Mucosa of rectum (tissue), 2 donors: ENCODE measurements at regions not wholly inside any gene's neighbourhood (a gene's known extent, or its start where the extent isn't known, plus 50 kb on each side); places are given as distances from the start of the nearest gene placed in this dataset.

Source experiments
- H3K27ac ChIP-seq, 2 donors: one replicate each; pipeline ENCODE4 v1.7.0; 2013; ENCODE audit warnings: inconsistent platforms in 2 of 2, low read depth in 2 of 2, low read length in 2 of 2
- H3K27me3 ChIP-seq, 2 donors: one replicate each; pipeline ENCODE4 v1.7.0; 2013; ENCODE audit warnings: low read length in 2 of 2; ENCODE audit not compliant: control insufficient read depth in 2 of 2, insufficient read depth in 2 of 2
- H3K36me3 ChIP-seq, 2 donors: one replicate each; pipeline ENCODE4 v1.7.0; 2013; ENCODE audit warnings: low read length in 2 of 2; ENCODE audit not compliant: control insufficient read depth in 2 of 2, insufficient read depth in 2 of 2
- H3K4me1 ChIP-seq, 2 donors: one replicate each; pipeline ENCODE4 v1.7.0; 2013; ENCODE audit warnings: low read length in 2 of 2, mild to moderate bottlenecking in 1 of 2; ENCODE audit not compliant: control insufficient read depth in 2 of 2, insufficient read depth in 2 of 2
- H3K4me3 ChIP-seq, 2 donors: one replicate each; pipeline ENCODE4 v1.7.0; 2013; ENCODE audit warnings: low read length in 2 of 2
- H3K9ac ChIP-seq, 2 donors: one replicate each; pipeline ENCODE4 v1.7.0; 2013; ENCODE audit warnings: low read length in 2 of 2, low read depth in 1 of 2, mild to moderate bottlenecking in 1 of 2
- H3K9me3 ChIP-seq, 2 donors: one replicate each; pipeline ENCODE4 v1.7.0; 2013; ENCODE audit warnings: low read length in 2 of 2; ENCODE audit not compliant: control insufficient read depth in 2 of 2
- donor health status: healthy.
- donor health status: Normal muscosa, but diverticular disease.

- no peaks in the 10 kb centered on the region for H3K36me3 ChIP-seq
- H3K27me3 ChIP-seq, result no peaks in the 10 kb centered on the region
- H3K4me1 ChIP-seq, result no peaks in the 10 kb centered on the region
- H3K9me3 ChIP-seq, result no peaks in the 10 kb centered on the region
- H3K9ac ChIP-seq, result no peak overlapping the region
- H3K27ac ChIP-seq, result no peak overlapping the region
- no peak overlapping the region for H3K4me3 ChIP-seq
Observed at GRCh38 chr1:207221934-207222351, 99.5 kb upstream of the CD55 start.

DNA sequence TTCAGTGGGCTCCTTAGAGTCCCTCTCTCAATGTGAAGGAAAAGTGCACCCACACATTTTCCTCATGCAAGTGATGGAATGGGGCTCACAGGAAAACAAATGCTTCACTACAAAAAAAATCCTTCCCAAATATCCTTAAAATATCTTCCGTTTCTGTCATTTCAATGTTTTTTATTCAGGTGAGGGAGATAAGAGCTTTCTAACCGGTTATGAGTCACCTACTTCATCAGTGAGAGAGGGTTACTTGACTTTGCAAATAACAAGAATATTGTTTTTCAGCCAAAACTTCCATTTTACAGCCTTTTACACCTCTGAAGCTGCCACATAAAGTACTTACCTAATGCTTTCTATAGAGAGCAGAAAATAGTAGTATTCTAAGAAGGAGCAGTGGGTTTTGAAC, 98.3 kb upstream of the CD55 start:
- no peaks in the 10 kb centered on the region for H3K4me1 ChIP-seq
- no peaks in the 10 kb centered on the region for H3K27me3 ChIP-seq
- no peak overlapping the region for H3K4me3 ChIP-seq
- H3K27ac ChIP-seq, result no peak overlapping the region
- H3K36me3 ChIP-seq, result no peaks in the 10 kb centered on the region
- H3K9me3 ChIP-seq, result no peaks in the 10 kb centered on the region
- H3K9ac ChIP-seq, result no peak overlapping the region

DNA sequence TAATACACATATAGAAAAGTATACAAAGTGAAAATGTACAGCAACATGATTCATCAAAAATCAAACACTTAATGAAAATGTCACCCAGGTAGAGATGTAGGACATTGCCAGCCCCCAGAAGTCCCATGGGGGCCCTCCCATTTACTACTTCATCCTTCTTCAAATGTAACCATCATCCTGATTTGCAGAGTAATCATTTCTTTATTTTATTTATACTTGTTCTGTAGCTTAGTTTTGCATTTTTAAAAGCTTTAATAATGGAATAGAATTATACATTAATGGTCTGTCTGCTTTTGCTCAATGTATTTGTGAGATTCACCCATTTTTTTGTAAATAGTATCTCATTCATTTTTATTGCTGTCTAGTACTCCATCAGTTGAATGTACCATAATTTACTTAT, 96.8 kb upstream of the CD55 start:
- Histone ChIP-seq H3K27ac (no peak overlapping the region), H3K4me3 (no peak overlapping the region), H3K9ac (no peak overlapping the region), H3K36me3 (no peaks in the 10 kb centered on the region), H3K4me1 (no peaks in the 10 kb centered on the region), H3K27me3 (no peaks in the 10 kb centered on the region), H3K9me3 (no peaks in the 10 kb centered on the region)

GRCh38 chr1:207227131-207227630, 94.3 kb upstream of the CD55 start:
- Histone ChIP-seq H3K27me3 (no peaks in the 10 kb centered on the region), H3K36me3 (no peaks in the 10 kb centered on the region), H3K27ac (no peak overlapping the region), H3K4me3 (no peak overlapping the region), H3K9ac (no peak overlapping the region), H3K4me1 (no peaks in the 10 kb centered on the region), H3K9me3 (no peaks in the 10 kb centered on the region)

DNA sequence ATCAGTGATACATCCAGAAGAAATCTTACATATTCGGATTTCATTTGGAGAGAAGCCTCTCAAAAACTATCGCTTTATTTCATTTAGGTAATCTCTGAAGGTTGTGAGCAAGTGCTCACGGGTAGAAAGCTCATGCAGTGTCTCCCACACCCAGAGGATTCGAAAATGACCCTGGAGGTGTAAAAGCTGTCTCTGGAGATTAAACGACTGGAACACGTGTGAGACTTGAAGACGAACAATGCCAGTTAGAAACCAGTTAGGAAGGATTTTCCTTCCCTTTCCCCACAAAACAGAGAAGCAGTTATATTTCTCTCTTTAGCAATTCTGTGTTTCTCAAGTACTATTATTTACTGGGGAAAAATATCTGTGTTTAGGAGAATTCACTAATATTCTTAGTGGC, 92.5 kb upstream of the CD55 start:
- no peaks in the 10 kb centered on the region for H3K36me3 ChIP-seq
- no peaks in the 10 kb centered on the region for H3K4me1 ChIP-seq
- no peak overlapping the region for H3K27ac ChIP-seq
- no peak overlapping the region for H3K4me3 ChIP-seq
- H3K9ac ChIP-seq, result no peak overlapping the region
- H3K27me3 ChIP-seq, result no peaks in the 10 kb centered on the region
- H3K9me3 ChIP-seq, result no peaks in the 10 kb centered on the region

- Histone ChIP-seq H3K36me3 (no peaks in the 10 kb centered on the region), H3K27ac (no peak overlapping the region), H3K9me3 (no peaks in the 10 kb centered on the region), H3K9ac (no peak overlapping the region), H3K27me3 (no peaks in the 10 kb centered on the region), H3K4me1 (no peaks in the 10 kb centered on the region), H3K4me3 (no peak overlapping the region)
Observed at GRCh38 chr1:207230441-207230840, 91.0 kb upstream of the CD55 start.

- Histone ChIP-seq H3K9me3 (no peaks in the 10 kb centered on the region), H3K36me3 (no peaks in the 10 kb centered on the region), H3K4me3 (no peak overlapping the region), H3K4me1 (no peaks in the 10 kb centered on the region), H3K27ac (no peak overlapping the region), H3K27me3 (no peaks in the 10 kb centered on the region), H3K9ac (no peak overlapping the region)
Observed at GRCh38 chr1:207234690-207235089, 86.8 kb upstream of the CD55 start.

DNA sequence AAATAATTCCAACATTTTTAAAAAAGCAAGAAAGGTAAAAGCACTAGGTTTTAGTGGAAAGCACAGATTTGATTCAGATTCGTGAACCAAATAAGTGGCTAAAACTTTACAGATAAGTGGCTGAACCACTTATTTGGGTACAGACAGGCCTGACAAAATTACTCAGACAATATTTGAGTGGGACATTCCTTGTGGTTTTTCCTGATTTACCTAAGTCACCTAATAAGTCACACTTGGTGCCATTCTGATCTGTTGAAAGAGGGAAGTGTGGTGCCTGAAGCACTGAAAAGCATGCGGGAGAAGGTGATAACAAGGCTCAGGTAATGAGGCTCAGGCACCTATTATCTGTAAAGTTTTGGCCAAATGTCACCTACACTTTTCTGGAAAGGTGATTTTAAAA, 81.6 kb upstream of the CD55 start:
- H3K9me3 ChIP-seq, result no peaks in the 10 kb centered on the region
- no peak overlapping the region for H3K27ac ChIP-seq
- no peak overlapping the region for H3K9ac ChIP-seq
- H3K36me3 ChIP-seq, result no peaks in the 10 kb centered on the region
- no peaks in the 10 kb centered on the region for H3K27me3 ChIP-seq
- H3K4me1 ChIP-seq, result peaks cover 6 to 9% of the 10 kb centered on the region in 2 donors
- no peak overlapping the region for H3K4me3 ChIP-seq

- no peak overlapping the region for H3K9ac ChIP-seq
- no peak overlapping the region for H3K4me3 ChIP-seq
- H3K27ac ChIP-seq, result no peak overlapping the region
- H3K4me1 ChIP-seq, result peaks cover 6 to 9% of the 10 kb centered on the region in 2 donors
- H3K27me3 ChIP-seq, result no peaks in the 10 kb centered on the region
- no peaks in the 10 kb centered on the region for H3K36me3 ChIP-seq
- no peaks in the 10 kb centered on the region for H3K9me3 ChIP-seq
Observed at GRCh38 chr1:207240325-207241101, 81.0 kb upstream of the CD55 start.

GRCh38 chr1:207241164-207241934, 80.1 kb upstream of the CD55 start:
- H3K36me3 ChIP-seq, result no peaks in the 10 kb centered on the region
- peaks cover 6 to 9% of the 10 kb centered on the region in 2 donors for H3K4me1 ChIP-seq
- H3K9ac ChIP-seq, result no peak overlapping the region
- no peak overlapping the region for H3K4me3 ChIP-seq
- no peak overlapping the region for H3K27ac ChIP-seq
- no peaks in the 10 kb centered on the region for H3K9me3 ChIP-seq
- no peaks in the 10 kb centered on the region for H3K27me3 ChIP-seq
